ENCODE measurements at regions not wholly inside any gene's neighbourhood (a gene's known extent, or its start where the extent isn't known, plus 50 kb on each side); places are given as distances from the start of the nearest gene placed in this dataset.

- TF ChIP-seq YY1 (IDR thresholded peaks at IDR 0.05; ENCODE audit: low read depth) (no peak), RAD21 (IDR thresholded peaks at IDR 0.05; ENCODE audit: low read depth) (no peak), REST (IDR thresholded peaks at IDR 0.05; ENCODE audit: low read depth) (no peak), ZBTB7A (IDR thresholded peaks at IDR 0.05; ENCODE audit: low read depth) (no peak), CEBPB (IDR thresholded peaks at IDR 0.05) (no peak), TCF12 (IDR thresholded peaks at IDR 0.05; ENCODE audit: low read depth) (no peak), USF1 (IDR thresholded peaks at IDR 0.05) (no peak), EP300 (IDR thresholded peaks at IDR 0.05; ENCODE audit: borderline replicate concordance) (no peak), EGR1 (IDR thresholded peaks at IDR 0.05) (no peak), TEAD4 (IDR thresholded peaks at IDR 0.05) (no peak), MAX (IDR thresholded peaks at IDR 0.05) (no peak), TAF1 (IDR thresholded peaks at IDR 0.05; ENCODE audit: low read depth) (no peak)
Measured at GRCh38 chr12:38156497-38157245, 159.9 kb upstream of the ALG10B start.

Data from Ishikawa (cell line).